H1 (cell line): ENCODE measurements at regions not wholly inside any gene's neighbourhood (a gene's known extent, or its start where the extent isn't known, plus 50 kb on each side); places are given as distances from the start of the nearest gene placed in this dataset.

ENCODE experiments used
- ASH2L ChIP-seq: fragments of 200-600, 300-600 bp; sonication (generic); IDR thresholded peaks from one replicate; pipeline ENCODE4 v1.7.1; 2017; ENCODE audit warnings: low read length
- CHD7 ChIP-seq: fragments of 300-600 bp; sonication (generic); IDR thresholded peaks from 2 replicates; pipeline ENCODE4 v1.7.1; 2012; ENCODE audit warnings: low read length, moderate library complexity, mild to moderate bottlenecking, inconsistent platforms; ENCODE audit not compliant: insufficient replicate concordance
- CTCF ChIP-seq, 3 experiments: IDR thresholded peaks; 1 replicate in 2 of 3; 2 replicates in 1 of 3; pipeline versions ENCODE4 v1.5.1 to v1.6.1; 2011; ENCODE audit warnings: low read length in 3 of 3, mild to moderate bottlenecking in 3 of 3, inconsistent platforms in 2 of 3, low read depth in 1 of 3, moderate library complexity in 1 of 3; ENCODE audit not compliant: insufficient read depth in 1 of 3; ENCODE audit errors: control extremely low read depth in 1 of 3
- EZH2 ChIP-seq: fragments of 200-600 bp; sonication (generic); IDR thresholded peaks from 2 replicates; pipeline ENCODE4 v1.7.1; 2012; ENCODE audit warnings: low read depth, mild to moderate bottlenecking, moderate library complexity, low read length, inconsistent platforms; ENCODE audit not compliant: severe bottlenecking
- MAFK ChIP-seq: IDR thresholded peaks from 2 replicates; pipeline ENCODE4 v1.6.1; 2012; ENCODE audit warnings: low read depth, mild to moderate bottlenecking, improper control_type of control experiment, low read length
- NRF1 ChIP-seq: IDR thresholded peaks from 2 replicates; pipeline ENCODE4 v1.6.1; 2011; ENCODE audit warnings: mild to moderate bottlenecking, low read depth, low read length, improper control_type of control experiment
- SIX5 ChIP-seq: IDR thresholded peaks from 2 replicates; pipeline ENCODE4 v1.6.1; 2011; ENCODE audit warnings: mild to moderate bottlenecking, low read depth, low read length
- SP1 ChIP-seq: IDR thresholded peaks from 2 replicates; pipeline ENCODE4 v1.6.1; 2011; ENCODE audit warnings: low read depth, low read length
- TAF1 ChIP-seq: IDR thresholded peaks from 2 replicates; pipeline ENCODE4 v1.6.1; 2011; ENCODE audit warnings: mild to moderate bottlenecking, low read depth, low read length
- TCF12 ChIP-seq: IDR thresholded peaks from 2 replicates; pipeline ENCODE4 v1.6.1; 2011; ENCODE audit warnings: low read depth, mild to moderate bottlenecking, low read length
- YY1 ChIP-seq: IDR thresholded peaks from 2 replicates; pipeline ENCODE4 v1.6.1; 2011; ENCODE audit warnings: low read depth, mild to moderate bottlenecking, low read length

- TF ChIP-seq CHD7, result no peak
- no peak for TF ChIP-seq YY1
- TF ChIP-seq NRF1, result no peak
- no peak for TF ChIP-seq EZH2
- TF ChIP-seq CTCF (IDR thresholded peaks at IDR 0.05; ENCODE audit: control extremely low read depth in 1 of 3, insufficient read depth in 1 of 3, low read depth in 1 of 3, low read length in 3 of 3), result no peak
- no peak for TF ChIP-seq ASH2L
- TF ChIP-seq MAFK, result no peak
- no peak for TF ChIP-seq SIX5
- TF ChIP-seq SP1, result no peak
- no peak for TF ChIP-seq TAF1
- TF ChIP-seq TCF12, result no peak
Observed at GRCh38 chr1:30138891-30139290, 584.5 kb downstream of the MATN1 start (continued).
